Osteoblast (primary cell): ENCODE measurements at regions not wholly inside any gene's neighbourhood (a gene's known extent, or its start where the extent isn't known, plus 50 kb on each side); places are given as distances from the start of the nearest gene placed in this dataset.

ENCODE experiments used
- DNase-seq: peaks from one replicate; pipeline ENCODE4 v3.0.0; 2011; ENCODE audit warnings: low spot score, mixed read lengths; ENCODE audit not compliant: insufficient read length; ENCODE audit errors: missing footprints
- H2AFZ ChIP-seq: 2 replicates; pipeline ENCODE4 v1.6.0; 2011; ENCODE audit warnings: mild to moderate bottlenecking, low read length
- H3K27ac ChIP-seq: 2 replicates; pipeline ENCODE4 v1.5.1; 2011; ENCODE audit warnings: mild to moderate bottlenecking, low read depth, low read length, moderate library complexity
- H3K27me3 ChIP-seq: 2 replicates; pipeline ENCODE4 v1.6.0; 2012; ENCODE audit warnings: mild to moderate bottlenecking, control low read depth, inconsistent platforms, low read length, moderate library complexity; ENCODE audit not compliant: insufficient read depth
- H3K36me3 ChIP-seq: 2 replicates; pipeline ENCODE4 v1.5.1; 2011; ENCODE audit warnings: mild to moderate bottlenecking, low read length, control low read depth, moderate library complexity; ENCODE audit not compliant: insufficient read depth
- H3K4me1 ChIP-seq: 2 replicates; pipeline ENCODE4 v1.5.1; 2011; ENCODE audit warnings: mild to moderate bottlenecking, low read length, control low read depth, moderate library complexity; ENCODE audit not compliant: insufficient read depth
- H3K4me2 ChIP-seq: 2 replicates; pipeline ENCODE4 v1.6.0; 2011; ENCODE audit warnings: mild to moderate bottlenecking, low read length; ENCODE audit not compliant: insufficient read depth
- H3K4me3 ChIP-seq: fragments of 200-600 bp; sonication (generic); 3 replicates; pipeline ENCODE4 v1.5.1; 2012; ENCODE audit warnings: mild to moderate bottlenecking, low read length, inconsistent platforms; ENCODE audit not compliant: insufficient read depth
- H3K79me2 ChIP-seq: 2 replicates; pipeline ENCODE4 v1.6.0; 2012; ENCODE audit warnings: mild to moderate bottlenecking, low read length, control low read depth, inconsistent platforms; ENCODE audit not compliant: insufficient read depth
- H3K9me3 ChIP-seq: 2 replicates; pipeline ENCODE4 v1.5.1; 2011; ENCODE audit warnings: low read depth, low read length, control low read depth
- H4K20me1 ChIP-seq: 2 replicates; pipeline ENCODE4 v1.6.0; 2012; ENCODE audit warnings: mild to moderate bottlenecking, low read length, control low read depth; ENCODE audit not compliant: insufficient read depth
- TF ChIP-seq, protein P1 (sequence below): IDR thresholded peaks from 2 replicates; pipeline ENCODE4 v1.5.1; 2011; ENCODE audit warnings: mild to moderate bottlenecking, low read depth, low read length, moderate library complexity; ENCODE audit errors: extremely low read depth

DNA sequence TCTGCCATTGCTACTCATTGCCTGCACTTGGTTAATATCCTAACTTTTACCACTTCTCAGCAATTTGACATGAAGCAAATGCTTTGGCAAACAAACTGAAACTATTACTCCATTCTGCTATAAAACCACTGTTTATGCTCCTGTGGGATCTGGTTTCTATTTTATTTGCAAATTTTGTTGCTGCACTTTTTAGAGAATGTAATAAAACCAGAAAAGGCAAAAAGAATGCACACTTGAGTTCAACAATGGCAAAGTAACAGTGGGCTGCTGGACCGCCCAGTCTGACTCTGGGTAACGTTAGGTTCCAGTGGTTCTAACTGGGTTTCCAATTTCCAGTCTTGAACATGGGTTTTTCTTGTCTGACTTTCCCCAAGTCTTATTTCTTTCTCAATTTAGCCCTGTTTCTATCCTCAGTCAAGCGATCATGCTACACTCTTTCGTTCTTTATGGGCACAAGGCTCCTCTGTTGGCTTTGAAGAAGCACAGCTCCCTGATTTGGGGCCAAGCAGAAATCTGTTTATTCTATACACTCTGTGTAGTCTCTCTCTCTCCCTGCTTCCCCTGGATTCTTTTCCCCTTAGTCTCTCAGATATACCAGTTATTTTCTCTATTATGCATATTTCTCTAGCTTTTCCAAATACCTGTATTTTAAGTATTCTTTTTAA, 129.2 kb upstream of the FAM3C start:
- Histone ChIP-seq H3K9me3 (no peaks in the 10 kb centered on the region), H4K20me1 (no peaks in the 10 kb centered on the region), H3K4me2 (peak overlapping the region; percentile 51), H3K4me1 (peaks cover 24% of the 10 kb centered on the region), H3K36me3 (no peaks in the 10 kb centered on the region), H3K27ac (no peak overlapping the region), H2AFZ (peak overlapping the region; percentile 56), H3K27me3 (no peaks in the 10 kb centered on the region), H3K79me2 (no peaks in the 10 kb centered on the region), H3K4me3 (peak overlapping the region; percentile 19)
- DNase-seq: peak; percentile 13
- TF ChIP-seq, protein P1, sequence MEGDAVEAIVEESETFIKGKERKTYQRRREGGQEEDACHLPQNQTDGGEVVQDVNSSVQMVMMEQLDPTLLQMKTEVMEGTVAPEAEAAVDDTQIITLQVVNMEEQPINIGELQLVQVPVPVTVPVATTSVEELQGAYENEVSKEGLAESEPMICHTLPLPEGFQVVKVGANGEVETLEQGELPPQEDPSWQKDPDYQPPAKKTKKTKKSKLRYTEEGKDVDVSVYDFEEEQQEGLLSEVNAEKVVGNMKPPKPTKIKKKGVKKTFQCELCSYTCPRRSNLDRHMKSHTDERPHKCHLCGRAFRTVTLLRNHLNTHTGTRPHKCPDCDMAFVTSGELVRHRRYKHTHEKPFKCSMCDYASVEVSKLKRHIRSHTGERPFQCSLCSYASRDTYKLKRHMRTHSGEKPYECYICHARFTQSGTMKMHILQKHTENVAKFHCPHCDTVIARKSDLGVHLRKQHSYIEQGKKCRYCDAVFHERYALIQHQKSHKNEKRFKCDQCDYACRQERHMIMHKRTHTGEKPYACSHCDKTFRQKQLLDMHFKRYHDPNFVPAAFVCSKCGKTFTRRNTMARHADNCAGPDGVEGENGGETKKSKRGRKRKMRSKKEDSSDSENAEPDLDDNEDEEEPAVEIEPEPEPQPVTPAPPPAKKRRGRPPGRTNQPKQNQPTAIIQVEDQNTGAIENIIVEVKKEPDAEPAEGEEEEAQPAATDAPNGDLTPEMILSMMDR: no peak

DNA sequence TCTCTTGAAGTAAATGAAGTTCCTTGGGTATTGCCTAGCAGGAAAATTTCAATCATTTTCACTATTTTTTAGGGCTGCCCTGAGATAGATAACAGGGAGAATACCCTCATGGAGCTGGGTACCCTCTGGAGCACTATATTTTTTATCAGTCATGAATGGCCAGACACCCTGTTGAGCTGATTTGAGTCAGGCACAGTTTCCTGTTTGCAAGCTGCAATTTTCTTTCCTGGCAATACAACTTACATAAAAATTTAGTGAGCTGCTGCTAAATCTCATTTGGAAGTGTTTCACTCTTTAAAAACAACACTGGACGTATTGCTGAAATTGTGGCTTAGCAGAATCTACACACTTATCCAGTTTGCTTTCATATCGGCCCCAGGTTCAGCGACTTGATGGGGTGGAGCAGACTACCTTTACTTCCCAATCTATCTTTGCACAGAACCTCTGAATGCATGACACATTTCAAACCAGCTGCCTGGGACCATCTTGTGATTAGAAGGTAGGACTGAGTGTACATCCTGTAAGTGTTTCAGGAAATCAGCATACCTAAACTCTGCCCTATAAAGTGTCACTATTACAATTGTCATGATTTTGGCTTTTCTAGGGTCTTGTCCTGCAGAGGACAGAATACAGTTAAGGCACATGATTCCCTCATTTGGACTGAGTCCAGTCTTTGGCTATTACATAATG, 125.7 kb upstream of the FAM3C start:
- no peaks in the 10 kb centered on the region for H3K9me3 ChIP-seq
- no peaks in the 10 kb centered on the region for H4K20me1 ChIP-seq
- TF ChIP-seq, protein P1: no peak
- no peak for DNase-seq
- no peaks in the 10 kb centered on the region for H3K27me3 ChIP-seq
- peaks cover 19% of the 10 kb centered on the region for H3K4me1 ChIP-seq
- H3K4me2 ChIP-seq: no peak overlapping the region
- H2AFZ ChIP-seq: no peak overlapping the region
- H3K36me3 ChIP-seq: no peaks in the 10 kb centered on the region
- no peaks in the 10 kb centered on the region for H3K79me2 ChIP-seq
- no peak overlapping the region for H3K27ac ChIP-seq
- H3K4me3 ChIP-seq: no peak overlapping the region

DNA sequence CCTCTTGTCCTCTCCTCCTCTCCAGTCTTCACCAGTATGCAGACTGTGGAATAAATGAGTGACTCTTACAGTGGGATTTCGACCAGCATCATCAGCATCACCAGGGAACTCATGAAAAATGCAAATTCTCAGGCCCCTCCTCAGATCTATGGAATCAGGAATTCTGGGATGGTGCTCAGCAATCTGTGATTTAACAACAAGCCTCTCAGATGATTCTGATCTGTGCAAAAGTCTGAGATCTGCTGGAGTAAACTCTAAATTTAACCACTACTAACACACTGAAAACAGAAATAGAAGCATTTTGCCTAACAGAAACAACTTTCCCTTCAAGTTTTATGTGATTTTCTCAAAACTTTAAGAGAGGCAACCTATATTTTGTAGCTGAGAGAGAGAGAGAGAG, 124.8 kb upstream of the FAM3C start:
- no peaks in the 10 kb centered on the region for H3K79me2 ChIP-seq
- H3K36me3 ChIP-seq: no peaks in the 10 kb centered on the region
- H2AFZ ChIP-seq: no peak overlapping the region
- H3K4me1 ChIP-seq: peaks cover 19% of the 10 kb centered on the region
- no peaks in the 10 kb centered on the region for H4K20me1 ChIP-seq
- no peak overlapping the region for H3K4me3 ChIP-seq
- TF ChIP-seq, protein P1: no peak
- peak overlapping the region; percentile 34 for H3K27ac ChIP-seq
- no peaks in the 10 kb centered on the region for H3K9me3 ChIP-seq
- H3K4me2 ChIP-seq: no peak overlapping the region
- DNase-seq: no peak
- H3K27me3 ChIP-seq: no peaks in the 10 kb centered on the region
